ENCODE measurements at regions not wholly inside any gene's neighbourhood (a gene's known extent, or its start where the extent isn't known, plus 50 kb on each side); places are given as distances from the start of the nearest gene placed in this dataset.

DNA sequence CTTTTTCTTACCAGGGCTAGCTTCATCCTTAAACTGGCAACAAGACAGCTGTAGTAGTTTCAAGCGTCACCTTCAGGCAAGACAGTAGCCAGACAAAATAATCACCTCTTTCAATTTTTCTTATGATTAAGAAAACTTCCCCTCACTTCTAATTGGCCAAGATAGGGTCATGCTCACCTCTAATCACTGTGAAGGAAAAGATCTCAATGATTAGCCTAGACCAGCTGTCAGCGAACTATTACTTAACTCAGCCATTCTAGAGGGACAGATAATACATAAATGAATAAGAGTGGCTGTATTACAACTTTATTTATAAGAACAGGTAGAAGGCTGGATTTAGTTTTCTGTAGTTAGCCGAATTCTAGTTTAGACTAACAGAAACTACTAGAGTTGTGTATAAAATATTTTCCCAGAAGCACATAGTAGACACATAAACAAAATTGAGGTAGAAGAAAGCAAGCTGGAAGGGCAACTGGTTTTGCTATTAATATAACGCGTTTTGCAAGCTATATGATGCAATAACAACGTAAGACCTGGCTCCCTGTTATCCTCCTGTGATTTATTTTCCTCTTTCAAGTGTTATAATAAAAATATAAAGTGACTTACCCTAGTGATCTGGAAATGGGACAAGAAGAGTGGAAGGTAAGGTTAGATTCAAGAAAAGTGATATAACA lies 64.3 kb downstream of the ELAPOR2 start:
- TF ChIP-seq CTCF (IDR thresholded peaks at IDR 0.05; ENCODE audit: insufficient read depth, low read length, poor library complexity, severe bottlenecking) (no peak), EZH2phosphoT487 (conservative IDR thresholded peaks at IDR 0.05; ENCODE audit: low read length) (no peak)
